ENCODE measurements at regions not wholly inside any gene's neighbourhood (a gene's known extent, or its start where the extent isn't known, plus 50 kb on each side); places are given as distances from the start of the nearest gene placed in this dataset.

DNA sequence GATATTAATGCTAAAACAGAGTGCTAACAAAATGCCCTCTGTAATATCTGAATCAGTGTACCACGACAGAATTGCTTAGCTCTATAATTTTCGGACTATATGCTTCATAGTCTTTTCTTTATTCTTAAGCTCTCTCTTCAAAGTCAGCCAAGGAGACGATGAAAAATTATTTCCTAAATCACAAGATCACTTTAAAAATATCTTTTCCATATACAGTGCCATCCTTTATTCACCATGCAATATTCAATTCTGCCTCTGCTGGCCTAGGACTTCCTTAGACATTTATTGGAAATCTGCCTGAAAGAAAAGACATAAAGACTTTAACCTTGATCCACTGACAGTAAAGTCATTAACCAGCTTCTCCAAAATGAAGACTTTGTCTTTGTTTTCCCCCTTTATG is 238.9 kb upstream of the BTG1 start:
- BruUV-seq (replicated peaks) = no TSS peak
- Histone ChIP-seq H3K4me3 (ENCODE audit: low read depth in 2 of 2, low read length in 2 of 2) (no peak overlapping the region), H3K27me3 (ENCODE audit: control insufficient read depth, insufficient read depth, low read length) (no peaks in the 10 kb centered on the region), H3K27ac (ENCODE audit: low read length) (no peak overlapping the region), H3K4me1 (ENCODE audit: control insufficient read depth, insufficient read depth, low read length) (no peaks in the 10 kb centered on the region), H3K9me3 (ENCODE audit: control insufficient read depth, insufficient read depth, low read depth, low read length) (no peaks in the 10 kb centered on the region), H3K36me3 (ENCODE audit: control insufficient read depth, insufficient read depth, low read length) (no peaks in the 10 kb centered on the region)
- ChIA-PET POLR2A (no interaction called here), CTCF (no interaction called here)
- no peak for ATAC-seq
- intact Hi-C loops (cut with micrococcal nuclease; ENCODE audit: unreplicated experiment) (no loop called here), in situ Hi-C loops (cut with HindIII; ENCODE audit: low pct_unique_long_range_greater_than_20kb, low sequenced_read_pairs) (no loop called here)
- TF ChIP-seq POLR2AphosphoS5 (IDR thresholded peaks at IDR 0.05; ENCODE audit: low read depth, low read length) (no peak), SIN3A (IDR thresholded peaks at IDR 0.05; ENCODE audit: borderline replicate concordance, insufficient read depth, low read depth, low read length) (no peak), TCF7L2 (IDR thresholded peaks at IDR 0.05; ENCODE audit: low read depth, low read length) (no peak)
- TF ChIP-seq, protein P1, sequence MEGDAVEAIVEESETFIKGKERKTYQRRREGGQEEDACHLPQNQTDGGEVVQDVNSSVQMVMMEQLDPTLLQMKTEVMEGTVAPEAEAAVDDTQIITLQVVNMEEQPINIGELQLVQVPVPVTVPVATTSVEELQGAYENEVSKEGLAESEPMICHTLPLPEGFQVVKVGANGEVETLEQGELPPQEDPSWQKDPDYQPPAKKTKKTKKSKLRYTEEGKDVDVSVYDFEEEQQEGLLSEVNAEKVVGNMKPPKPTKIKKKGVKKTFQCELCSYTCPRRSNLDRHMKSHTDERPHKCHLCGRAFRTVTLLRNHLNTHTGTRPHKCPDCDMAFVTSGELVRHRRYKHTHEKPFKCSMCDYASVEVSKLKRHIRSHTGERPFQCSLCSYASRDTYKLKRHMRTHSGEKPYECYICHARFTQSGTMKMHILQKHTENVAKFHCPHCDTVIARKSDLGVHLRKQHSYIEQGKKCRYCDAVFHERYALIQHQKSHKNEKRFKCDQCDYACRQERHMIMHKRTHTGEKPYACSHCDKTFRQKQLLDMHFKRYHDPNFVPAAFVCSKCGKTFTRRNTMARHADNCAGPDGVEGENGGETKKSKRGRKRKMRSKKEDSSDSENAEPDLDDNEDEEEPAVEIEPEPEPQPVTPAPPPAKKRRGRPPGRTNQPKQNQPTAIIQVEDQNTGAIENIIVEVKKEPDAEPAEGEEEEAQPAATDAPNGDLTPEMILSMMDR (IDR thresholded peaks at IDR 0.05) = no peak
- TF ChIP-seq, protein P2, sequence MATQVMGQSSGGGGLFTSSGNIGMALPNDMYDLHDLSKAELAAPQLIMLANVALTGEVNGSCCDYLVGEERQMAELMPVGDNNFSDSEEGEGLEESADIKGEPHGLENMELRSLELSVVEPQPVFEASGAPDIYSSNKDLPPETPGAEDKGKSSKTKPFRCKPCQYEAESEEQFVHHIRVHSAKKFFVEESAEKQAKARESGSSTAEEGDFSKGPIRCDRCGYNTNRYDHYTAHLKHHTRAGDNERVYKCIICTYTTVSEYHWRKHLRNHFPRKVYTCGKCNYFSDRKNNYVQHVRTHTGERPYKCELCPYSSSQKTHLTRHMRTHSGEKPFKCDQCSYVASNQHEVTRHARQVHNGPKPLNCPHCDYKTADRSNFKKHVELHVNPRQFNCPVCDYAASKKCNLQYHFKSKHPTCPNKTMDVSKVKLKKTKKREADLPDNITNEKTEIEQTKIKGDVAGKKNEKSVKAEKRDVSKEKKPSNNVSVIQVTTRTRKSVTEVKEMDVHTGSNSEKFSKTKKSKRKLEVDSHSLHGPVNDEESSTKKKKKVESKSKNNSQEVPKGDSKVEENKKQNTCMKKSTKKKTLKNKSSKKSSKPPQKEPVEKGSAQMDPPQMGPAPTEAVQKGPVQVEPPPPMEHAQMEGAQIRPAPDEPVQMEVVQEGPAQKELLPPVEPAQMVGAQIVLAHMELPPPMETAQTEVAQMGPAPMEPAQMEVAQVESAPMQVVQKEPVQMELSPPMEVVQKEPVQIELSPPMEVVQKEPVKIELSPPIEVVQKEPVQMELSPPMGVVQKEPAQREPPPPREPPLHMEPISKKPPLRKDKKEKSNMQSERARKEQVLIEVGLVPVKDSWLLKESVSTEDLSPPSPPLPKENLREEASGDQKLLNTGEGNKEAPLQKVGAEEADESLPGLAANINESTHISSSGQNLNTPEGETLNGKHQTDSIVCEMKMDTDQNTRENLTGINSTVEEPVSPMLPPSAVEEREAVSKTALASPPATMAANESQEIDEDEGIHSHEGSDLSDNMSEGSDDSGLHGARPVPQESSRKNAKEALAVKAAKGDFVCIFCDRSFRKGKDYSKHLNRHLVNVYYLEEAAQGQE (IDR thresholded peaks at IDR 0.05; ENCODE audit: insufficient read depth in 1 of 2, low read depth in 2 of 2, low read length in 1 of 2) = no peak
- no peak for DNase-seq (ENCODE audit: low read depth, low spot score)

DNA sequence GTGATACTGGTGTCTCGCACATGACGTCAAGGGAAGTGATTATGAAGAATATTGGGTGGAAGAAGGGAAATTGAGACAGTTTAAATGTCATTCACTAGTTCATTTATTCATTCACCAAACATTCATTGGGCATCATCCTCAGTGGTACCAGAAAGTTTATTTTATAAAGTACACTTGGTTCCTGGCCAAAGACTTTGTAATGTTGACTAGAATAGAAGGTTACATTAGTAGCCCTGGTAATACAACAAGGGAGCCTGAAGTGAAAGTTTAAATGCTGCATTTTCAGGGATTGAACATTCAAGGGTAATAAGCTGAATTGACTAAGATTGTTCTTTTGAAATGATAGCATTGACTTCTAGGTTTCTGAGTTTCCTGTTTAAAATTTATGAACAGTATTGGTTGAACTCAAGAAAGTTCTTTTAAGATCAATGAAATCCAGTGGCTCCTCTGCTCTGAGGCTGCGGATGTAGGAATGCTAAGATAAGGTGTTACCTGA is 236.8 kb upstream of the BTG1 start:
- intact Hi-C loops (cut with micrococcal nuclease; ENCODE audit: unreplicated experiment) = no loop called here
- TF ChIP-seq, protein P2 (IDR thresholded peaks at IDR 0.05; ENCODE audit: insufficient read depth in 1 of 2, low read depth in 2 of 2, low read length in 1 of 2) = no peak
- TF ChIP-seq SIN3A (IDR thresholded peaks at IDR 0.05; ENCODE audit: borderline replicate concordance, insufficient read depth, low read depth, low read length) (no peak), TCF7L2 (IDR thresholded peaks at IDR 0.05; ENCODE audit: low read depth, low read length) (no peak), POLR2AphosphoS5 (IDR thresholded peaks at IDR 0.05; ENCODE audit: low read depth, low read length) (no peak)
- TF ChIP-seq, protein P1 (IDR thresholded peaks at IDR 0.05) = no peak
- no TSS peak for BruUV-seq (replicated peaks)
- H3K4me3 ChIP-seq (ENCODE audit: low read depth in 2 of 2, low read length in 2 of 2) = no peak overlapping the region
- no peak overlapping the region for H3K27ac ChIP-seq (ENCODE audit: low read length)
- no peaks in the 10 kb centered on the region for H3K27me3 ChIP-seq (ENCODE audit: control insufficient read depth, insufficient read depth, low read length)
- H3K4me1 ChIP-seq (ENCODE audit: control insufficient read depth, insufficient read depth, low read length) = no peaks in the 10 kb centered on the region
- in situ Hi-C loops (cut with HindIII; ENCODE audit: low pct_unique_long_range_greater_than_20kb, low sequenced_read_pairs) = no loop called here
- H3K36me3 ChIP-seq (ENCODE audit: control insufficient read depth, insufficient read depth, low read length) = no peaks in the 10 kb centered on the region
- no peak for ATAC-seq
- H3K9me3 ChIP-seq (ENCODE audit: control insufficient read depth, insufficient read depth, low read depth, low read length) = no peaks in the 10 kb centered on the region
- CTCF ChIA-PET = no interaction called here
- DNase-seq (ENCODE audit: low read depth, low spot score) = no peak
- POLR2A ChIA-PET = no interaction called here
